Progenitor cell of endocrine pancreas (in vitro differentiated cells): ENCODE measurements at regions not wholly inside any gene's neighbourhood (a gene's known extent, or its start where the extent isn't known, plus 50 kb on each side); places are given as distances from the start of the nearest gene placed in this dataset.
A peak's percentile ranks its signal among the peaks of the same experiment; 100 is the strongest.

Experiments used
- DNase-seq: peaks from one replicate; pipeline ENCODE4 v3.0.0; 2021; ENCODE audit warnings: low spot score; ENCODE audit not compliant: unreplicated experiment
- H3K27ac Mint-ChIP-seq: 2 replicates; pipeline ENCODE4 v1.8.0; 2021; ENCODE audit warnings: mild to moderate bottlenecking, moderate library complexity, mixed read lengths
- H3K27me3 Mint-ChIP-seq: 2 replicates; pipeline ENCODE4 v1.8.0; 2021; ENCODE audit warnings: mixed read lengths
- H3K36me3 Mint-ChIP-seq: 2 replicates; pipeline ENCODE4 v1.8.0; 2022; ENCODE audit warnings: mixed read lengths; ENCODE audit not compliant: insufficient read depth
- H3K4me1 Mint-ChIP-seq: 2 replicates; pipeline ENCODE4 v1.8.0; 2021; ENCODE audit warnings: low read depth, mixed read lengths
- H3K4me3 Mint-ChIP-seq: 2 replicates; pipeline ENCODE4 v1.8.0; 2021; ENCODE audit warnings: low read depth, mild to moderate bottlenecking, moderate library complexity, mixed read lengths
- H3K9me3 Mint-ChIP-seq: 2 replicates; pipeline ENCODE4 v1.8.0; 2021; ENCODE audit warnings: low read depth, mixed read lengths
- TF ChIP-seq, protein P1 (sequence below): fragments of 200-600 bp; sonication (generic); IDR thresholded peaks from one replicate; pipeline ENCODE4 v1.5.0; 2021; ENCODE audit warnings: antibody characterized with exemption, mild to moderate bottlenecking; ENCODE audit not compliant: unreplicated experiment

DNA sequence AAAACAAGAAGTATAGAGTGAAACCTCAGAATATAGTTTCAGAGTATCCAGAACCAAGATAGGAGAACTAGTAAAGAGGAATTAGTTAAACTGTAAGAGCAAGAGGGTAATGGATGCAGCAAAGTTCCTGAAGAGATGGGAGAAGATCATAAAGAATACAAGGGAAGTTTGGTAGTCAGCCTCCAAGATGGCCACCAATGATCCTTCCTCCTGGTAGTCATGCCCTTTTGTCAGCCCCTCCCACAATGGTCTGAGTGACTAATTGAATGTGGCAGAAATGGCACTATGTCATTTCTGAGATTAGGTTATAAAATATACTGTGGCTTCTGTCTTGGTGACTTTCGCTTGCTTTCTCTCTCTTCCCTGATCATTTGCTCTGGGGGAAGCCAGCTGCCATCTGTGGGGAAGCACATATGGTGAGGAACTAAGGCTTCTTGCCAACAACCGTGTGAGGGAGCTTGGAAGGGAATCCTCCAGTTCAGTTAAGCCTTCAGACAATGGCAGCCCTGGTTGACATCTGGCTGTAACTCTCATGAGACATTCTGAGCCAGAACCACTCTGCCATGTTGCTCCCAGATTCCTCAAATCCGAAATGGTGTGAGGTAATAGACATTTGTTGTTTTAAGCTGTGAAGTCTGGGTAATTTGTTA, 55.3 kb upstream of the AMN1 start:
- H3K9me3 Mint-ChIP-seq: peaks cover 18% of the 10 kb centered on the region
- H3K4me3 Mint-ChIP-seq: no peak overlapping the region
- TF ChIP-seq, protein P1, sequence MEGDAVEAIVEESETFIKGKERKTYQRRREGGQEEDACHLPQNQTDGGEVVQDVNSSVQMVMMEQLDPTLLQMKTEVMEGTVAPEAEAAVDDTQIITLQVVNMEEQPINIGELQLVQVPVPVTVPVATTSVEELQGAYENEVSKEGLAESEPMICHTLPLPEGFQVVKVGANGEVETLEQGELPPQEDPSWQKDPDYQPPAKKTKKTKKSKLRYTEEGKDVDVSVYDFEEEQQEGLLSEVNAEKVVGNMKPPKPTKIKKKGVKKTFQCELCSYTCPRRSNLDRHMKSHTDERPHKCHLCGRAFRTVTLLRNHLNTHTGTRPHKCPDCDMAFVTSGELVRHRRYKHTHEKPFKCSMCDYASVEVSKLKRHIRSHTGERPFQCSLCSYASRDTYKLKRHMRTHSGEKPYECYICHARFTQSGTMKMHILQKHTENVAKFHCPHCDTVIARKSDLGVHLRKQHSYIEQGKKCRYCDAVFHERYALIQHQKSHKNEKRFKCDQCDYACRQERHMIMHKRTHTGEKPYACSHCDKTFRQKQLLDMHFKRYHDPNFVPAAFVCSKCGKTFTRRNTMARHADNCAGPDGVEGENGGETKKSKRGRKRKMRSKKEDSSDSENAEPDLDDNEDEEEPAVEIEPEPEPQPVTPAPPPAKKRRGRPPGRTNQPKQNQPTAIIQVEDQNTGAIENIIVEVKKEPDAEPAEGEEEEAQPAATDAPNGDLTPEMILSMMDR: no peak
- H3K27me3 Mint-ChIP-seq: no peaks in the 10 kb centered on the region
- H3K4me1 Mint-ChIP-seq: peaks cover 10% of the 10 kb centered on the region
- H3K36me3 Mint-ChIP-seq: peaks cover 6% of the 10 kb centered on the region
- H3K27ac Mint-ChIP-seq: no peak overlapping the region
- DNase-seq: no peak

- DNase-seq: no peak
- H3K36me3 Mint-ChIP-seq: peaks cover 5% of the 10 kb centered on the region
- peaks cover 8% of the 10 kb centered on the region for H3K4me1 Mint-ChIP-seq
- H3K27ac Mint-ChIP-seq: no peak overlapping the region
- H3K9me3 Mint-ChIP-seq: peaks cover 17% of the 10 kb centered on the region
- no peaks in the 10 kb centered on the region for H3K27me3 Mint-ChIP-seq
- TF ChIP-seq, protein P1: no peak
- H3K4me3 Mint-ChIP-seq: no peak overlapping the region
Measured at GRCh38 chr12:31783556-31783955, 54.7 kb upstream of the AMN1 start.

DNA sequence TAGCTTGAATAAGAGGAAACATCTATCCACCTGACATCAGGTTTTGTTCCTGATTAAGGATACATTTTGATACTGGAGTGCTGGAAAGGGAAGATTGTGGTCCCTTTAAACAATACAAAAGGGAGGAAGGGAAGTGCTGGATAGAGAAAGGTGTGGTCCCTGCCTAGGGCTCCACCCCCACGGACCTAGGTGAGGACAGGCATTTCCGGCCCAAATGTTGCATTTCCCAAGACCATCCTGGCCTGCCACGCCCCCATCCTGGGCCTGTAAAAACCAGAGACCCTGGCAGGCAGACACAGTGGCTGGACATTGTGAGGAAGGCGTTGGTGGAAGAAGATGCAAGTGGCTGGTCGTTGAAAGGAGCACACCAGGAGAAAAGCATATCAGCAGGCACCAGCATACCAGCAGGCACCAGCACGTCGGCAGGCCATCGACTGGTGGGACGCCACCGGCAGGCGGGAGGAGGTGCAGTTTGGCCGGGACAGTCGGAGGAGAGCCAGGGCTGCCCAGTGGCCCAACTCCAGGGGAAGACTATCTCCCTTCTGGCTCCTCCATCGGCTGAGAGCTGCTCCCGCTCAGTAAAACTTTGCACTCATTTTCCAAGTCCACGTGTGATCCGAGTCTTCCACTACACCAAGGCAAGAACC, 53.2 kb upstream of the AMN1 start:
- peaks cover 17% of the 10 kb centered on the region for H3K9me3 Mint-ChIP-seq
- no peak overlapping the region for H3K4me3 Mint-ChIP-seq
- TF ChIP-seq, protein P1: no peak
- H3K27ac Mint-ChIP-seq: peak overlapping the region; percentile 70
- peaks cover 8% of the 10 kb centered on the region for H3K4me1 Mint-ChIP-seq
- H3K27me3 Mint-ChIP-seq: no peaks in the 10 kb centered on the region
- H3K36me3 Mint-ChIP-seq: peaks cover 5% of the 10 kb centered on the region
- DNase-seq: no peak

GRCh38 chr12:31780096-31780495, 51.3 kb upstream of the AMN1 start:
- DNase-seq: no peak
- Mint-ChIP-seq H3K9me3 (peaks cover 17% of the 10 kb centered on the region), H3K4me1 (peaks cover 13% of the 10 kb centered on the region), H3K4me3 (no peak overlapping the region), H3K36me3 (peaks cover 5% of the 10 kb centered on the region), H3K27me3 (no peaks in the 10 kb centered on the region), H3K27ac (no peak overlapping the region)
- TF ChIP-seq, protein P1: no peak

GRCh38 chr12:31778687-31779086, 49.9 kb upstream of the AMN1 start:
- no peak for DNase-seq
- TF ChIP-seq, protein P1: no peak
- H3K9me3 Mint-ChIP-seq: peaks cover 14% of the 10 kb centered on the region
- peaks cover 4% of the 10 kb centered on the region for H3K36me3 Mint-ChIP-seq
- no peak overlapping the region for H3K4me3 Mint-ChIP-seq
- no peaks in the 10 kb centered on the region for H3K27me3 Mint-ChIP-seq
- peaks cover 27% of the 10 kb centered on the region for H3K4me1 Mint-ChIP-seq
- no peak overlapping the region for H3K27ac Mint-ChIP-seq
